Pancreas (tissue), 10 donors: ENCODE measurements at regions not wholly inside any gene's neighbourhood (a gene's known extent, or its start where the extent isn't known, plus 50 kb on each side); places are given as distances from the start of the nearest gene placed in this dataset.

Experiments
- ATAC-seq, 4 donors: fragments of 200-7000 bp; cut with Tn5 transposase; one replicate each; pipeline versions ENCODE4 v1.8.0 to v1.9.1; 2020; ENCODE audit warnings: mild to moderate bottlenecking in 4 of 4, moderate library complexity in 4 of 4
- DNase-seq, 6 donors: peaks; one replicate each; pipeline ENCODE4 v3.0.0-alpha.2; 2020
- FAIRE-seq: peaks from 2 replicates; lab custom pipeline; 2012; peaks lifted over from hg19 to GRCh38; lab: Jason Lieb, UNC
- H3K27ac ChIP-seq, 4 donors: fragments of 200-600 bp; sonication (generic); 1 replicate in 3 of 4; 2 replicates in 1 of 4; pipeline versions ENCODE4 v1.5.0 to v1.8.0; 2020
- H3K27me3 ChIP-seq, 4 donors: fragments of 200-600 bp; one replicate each; pipeline ENCODE4 v1.8.0; 2021
- H3K36me3 ChIP-seq, 3 donors: fragments of 200-600 bp; sonication (generic) in 1 of 3; one replicate each; pipeline versions ENCODE4 v1.5.0 to v1.8.0; 2020 to 2021
- H3K4me1 ChIP-seq, 3 donors: fragments of 200-600 bp; one replicate each; pipeline ENCODE4 v1.8.0; 2021
- H3K4me3 ChIP-seq, 4 donors: fragments of 200-600 bp; sonication (generic) in 2 of 4; one replicate each; pipeline versions ENCODE4 v1.5.0 to v1.8.0; 2020 to 2021
- H3K9me3 ChIP-seq, 4 donors: fragments of 200-600 bp; one replicate each; pipeline ENCODE4 v1.8.0; 2021
- WGBS, 2 donors: extraction: QIAGEN DNeasy Blood & Tissue Kit; methylation state at CpG; one replicate each; pipeline ENCODE4 v1.1.7; 2013; 5-methylcytosine and 5-hydroxymethylcytosine counted together
- intact Hi-C, 3 donors: fragments of 100-400 bp; cut with DNase I; formaldehyde crosslinking; loops; one replicate each; pipeline versions ENCODE4 v1.11.1 to v1.14.2; 2022
- TF ChIP-seq, protein P1 (sequence below), 4 donors: fragments of 200-600 bp; sonication (generic) in 3 of 4; IDR thresholded peaks; one replicate each; pipeline versions ENCODE4 v1.5.0 to v1.8.0; 2021; ENCODE audit warnings: antibody characterized with exemption in 4 of 4
- donor health status: healthy with polysubstance abuse.
- donor health status: DM: no; HTN: no; CAD: no; lungs with moderate emphysema.
- donor health status: DM: no; HTN: no; CAD: no.
- donor health status: control.
- donor health status: control.
- donor health status: Bipolar disorder and iron deficiency.
- donor health status: DM: yes; HTN: yes; CAD: no.
- donor health status: DM: no; HTN: no; CAD: no.
- donor health status: DM: no; HTN: no; CAD: no.
- donor health status: DM: yes; HTN: yes; CAD: no.

DNA sequence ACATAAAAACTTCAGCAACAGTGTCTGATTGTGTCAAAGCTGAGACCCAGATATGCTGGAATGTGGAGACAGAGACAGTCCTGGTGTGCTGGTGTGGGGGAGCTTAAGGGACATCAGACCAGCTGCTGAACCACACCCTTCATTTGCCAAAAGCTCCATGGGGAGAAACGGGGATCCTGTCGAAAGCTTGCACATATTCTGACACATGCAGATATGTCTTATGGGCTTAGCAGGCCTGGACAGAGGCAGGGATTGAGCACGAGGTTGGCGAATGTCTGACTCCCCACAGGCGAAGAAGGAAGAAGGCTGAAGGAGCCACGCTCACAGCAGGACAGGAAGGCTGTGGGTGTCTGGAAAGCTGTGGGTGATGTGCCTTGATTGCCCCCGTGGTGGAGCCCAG lies 72.1 kb upstream of the ACSL1 start:
- Histone ChIP-seq H3K36me3 (no peaks in the 10 kb centered on the region), H3K9me3 (no peaks in the 10 kb centered on the region), H3K4me1 (no peaks in the 10 kb centered on the region), H3K27ac (no peak overlapping the region), H3K27me3 (no peaks in the 10 kb centered on the region), H3K4me3 (no peak overlapping the region)
- DNase-seq (no peak), ATAC-seq (peak in 1 of 4 donors; percentile 36), FAIRE-seq (no peak)
- intact Hi-C loops: no loop called here
- 65 to 72% methylated on average over 7 of the region's 7 CpGs for WGBS, 2 donors
- TF ChIP-seq, protein P1, sequence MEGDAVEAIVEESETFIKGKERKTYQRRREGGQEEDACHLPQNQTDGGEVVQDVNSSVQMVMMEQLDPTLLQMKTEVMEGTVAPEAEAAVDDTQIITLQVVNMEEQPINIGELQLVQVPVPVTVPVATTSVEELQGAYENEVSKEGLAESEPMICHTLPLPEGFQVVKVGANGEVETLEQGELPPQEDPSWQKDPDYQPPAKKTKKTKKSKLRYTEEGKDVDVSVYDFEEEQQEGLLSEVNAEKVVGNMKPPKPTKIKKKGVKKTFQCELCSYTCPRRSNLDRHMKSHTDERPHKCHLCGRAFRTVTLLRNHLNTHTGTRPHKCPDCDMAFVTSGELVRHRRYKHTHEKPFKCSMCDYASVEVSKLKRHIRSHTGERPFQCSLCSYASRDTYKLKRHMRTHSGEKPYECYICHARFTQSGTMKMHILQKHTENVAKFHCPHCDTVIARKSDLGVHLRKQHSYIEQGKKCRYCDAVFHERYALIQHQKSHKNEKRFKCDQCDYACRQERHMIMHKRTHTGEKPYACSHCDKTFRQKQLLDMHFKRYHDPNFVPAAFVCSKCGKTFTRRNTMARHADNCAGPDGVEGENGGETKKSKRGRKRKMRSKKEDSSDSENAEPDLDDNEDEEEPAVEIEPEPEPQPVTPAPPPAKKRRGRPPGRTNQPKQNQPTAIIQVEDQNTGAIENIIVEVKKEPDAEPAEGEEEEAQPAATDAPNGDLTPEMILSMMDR (IDR thresholded peaks at IDR 0.05): no peak

DNA sequence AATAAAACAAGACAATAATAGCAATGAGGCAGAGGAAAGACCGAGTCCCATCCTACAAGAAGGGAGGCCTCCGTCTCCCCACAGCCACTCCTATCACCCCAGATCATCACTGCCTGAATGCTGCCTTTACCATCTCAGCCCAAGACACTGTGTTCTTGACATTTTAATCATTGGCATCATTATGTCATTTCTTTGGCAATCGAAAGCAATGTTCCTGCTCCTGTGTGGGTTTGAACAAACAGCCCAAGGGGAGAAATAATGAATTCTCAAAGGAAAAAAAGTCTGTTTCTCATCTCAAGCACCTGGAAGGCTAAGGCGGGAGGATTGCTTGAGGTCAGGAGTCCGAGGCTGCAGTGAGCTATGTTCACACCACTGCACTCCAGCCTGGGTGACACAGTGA lies 73.0 kb upstream of the ACSL1 start:
- H3K27me3 ChIP-seq: no peaks in the 10 kb centered on the region
- TF ChIP-seq, protein P1 (IDR thresholded peaks at IDR 0.05): no peak
- WGBS, 2 donors: 82% methylated on average over 5 of the region's 5 CpGs
- H3K9me3 ChIP-seq: no peaks in the 10 kb centered on the region
- H3K4me1 ChIP-seq: no peaks in the 10 kb centered on the region
- no peaks in the 10 kb centered on the region for H3K36me3 ChIP-seq
- H3K27ac ChIP-seq: no peak overlapping the region
- no peak for FAIRE-seq
- DNase-seq: no peak
- no peak overlapping the region for H3K4me3 ChIP-seq
- no peak for ATAC-seq
- intact Hi-C loops: no loop called here

DNA sequence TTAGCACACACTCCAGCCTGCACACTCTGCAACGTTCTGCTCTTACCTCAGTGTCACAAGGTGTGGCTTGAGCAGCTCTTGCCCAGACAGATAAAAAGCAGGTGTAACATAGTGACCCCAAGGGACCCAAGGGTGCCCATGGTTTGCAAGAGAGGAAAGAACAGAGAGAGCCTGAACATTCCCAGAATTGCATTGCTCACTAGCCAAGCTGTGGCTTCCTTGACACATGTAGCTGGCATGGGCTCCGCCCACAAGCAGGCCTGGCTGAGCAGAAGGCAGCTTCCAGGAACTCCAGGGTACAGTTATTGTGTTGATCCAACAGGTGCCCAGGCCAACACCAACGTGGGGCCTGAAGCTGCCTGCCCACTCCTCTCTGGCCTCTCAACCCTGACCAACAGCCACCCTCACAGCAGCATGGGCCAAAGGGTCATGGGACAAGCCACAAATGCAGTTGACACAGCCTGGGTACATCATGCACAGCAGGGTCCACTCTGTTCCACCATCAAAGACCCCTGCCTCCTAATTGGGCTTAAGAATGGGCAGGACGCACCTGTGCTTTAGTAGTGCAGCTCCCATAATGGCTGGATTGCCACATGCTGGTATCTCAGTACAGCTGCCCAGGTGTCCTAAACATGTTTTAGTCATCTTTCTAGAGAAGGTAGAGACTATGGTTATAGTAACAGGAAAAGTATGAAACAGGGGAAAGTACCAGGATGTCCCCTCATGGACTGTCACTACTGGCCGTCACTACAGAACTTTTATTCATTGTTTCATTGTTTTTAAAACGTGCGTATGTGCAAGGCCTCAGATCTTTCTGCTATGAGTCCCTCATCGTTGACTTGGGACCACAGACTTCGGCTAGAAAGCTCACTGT lies 73.7 kb upstream of the ACSL1 start:
- no peaks in the 10 kb centered on the region for H3K36me3 ChIP-seq
- no peaks in the 10 kb centered on the region for H3K9me3 ChIP-seq
- intact Hi-C loops: no loop called here
- H3K27ac ChIP-seq: no peak overlapping the region
- DNase-seq (peak in 5 of 6 donors; percentile 14 to 70 (median 53)), FAIRE-seq (no peak), ATAC-seq (peak in 3 of 4 donors; percentile 84 to 94 (median 85))
- WGBS, 2 donors: 76 to 79% methylated on average over 9 of the region's 9 CpGs
- TF ChIP-seq, protein P1 (IDR thresholded peaks at IDR 0.05): no peak
- no peaks in the 10 kb centered on the region for H3K27me3 ChIP-seq
- H3K4me1 ChIP-seq: no peaks in the 10 kb centered on the region
- no peak overlapping the region for H3K4me3 ChIP-seq

DNA sequence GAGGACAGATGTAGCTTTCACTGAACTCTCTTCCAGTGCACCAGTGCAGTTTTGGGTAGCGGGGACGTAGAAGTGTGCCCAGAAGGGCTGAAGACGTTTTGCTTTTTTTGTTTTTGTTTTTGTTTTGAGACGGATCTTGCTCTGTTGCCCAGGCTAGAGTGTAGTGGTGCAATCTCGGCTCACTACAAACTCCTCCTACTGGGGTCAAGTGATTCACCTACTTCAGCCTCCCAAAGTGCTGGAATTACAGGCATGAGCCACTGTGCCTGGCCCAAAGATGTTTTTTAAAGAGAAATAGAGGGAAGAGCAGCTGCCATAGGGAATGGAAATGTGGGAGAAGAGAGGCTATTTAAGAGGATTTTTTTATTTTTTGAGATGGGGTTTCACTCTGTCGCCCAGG lies 74.4 kb upstream of the ACSL1 start:
- Histone ChIP-seq H3K4me3 (no peak overlapping the region), H3K36me3 (no peaks in the 10 kb centered on the region), H3K27ac (no peak overlapping the region), H3K9me3 (no peaks in the 10 kb centered on the region), H3K4me1 (no peaks in the 10 kb centered on the region), H3K27me3 (no peaks in the 10 kb centered on the region)
- intact Hi-C loops: no loop called here
- ATAC-seq (no peak), FAIRE-seq (no peak), DNase-seq (no peak)
- TF ChIP-seq, protein P1 (IDR thresholded peaks at IDR 0.05): no peak
- WGBS, 2 donors: 81 to 91% methylated on average over 6 of the region's 6 CpGs

DNA sequence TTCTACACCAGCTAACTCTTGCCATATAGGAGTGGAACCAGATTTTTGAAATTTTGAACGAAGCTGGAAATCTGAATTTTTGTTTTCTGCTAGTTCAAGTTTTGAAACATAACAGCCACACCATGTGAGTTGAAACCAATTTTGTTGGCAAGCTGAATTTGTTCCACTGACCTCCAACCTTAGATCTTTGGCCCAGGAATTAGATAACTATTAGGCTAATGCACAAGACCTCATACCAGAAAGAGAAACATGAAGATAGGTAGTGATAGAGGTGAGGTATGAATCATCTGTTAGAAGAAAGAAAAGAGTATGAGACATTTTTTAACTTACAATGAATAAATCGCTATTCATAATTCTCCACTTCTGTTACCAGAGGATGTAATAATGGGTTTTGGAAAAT lies 76.8 kb upstream of the ACSL1 start:
- TF ChIP-seq, protein P1 (IDR thresholded peaks at IDR 0.05): no peak
- Histone ChIP-seq H3K9me3 (no peaks in the 10 kb centered on the region), H3K36me3 (no peaks in the 10 kb centered on the region), H3K4me1 (no peaks in the 10 kb centered on the region), H3K4me3 (no peak overlapping the region), H3K27ac (no peak overlapping the region), H3K27me3 (no peaks in the 10 kb centered on the region)
- DNase-seq (no peak), ATAC-seq (no peak), FAIRE-seq (no peak)
- WGBS, 2 donors: 74 to 86% methylated on average over 2 of the region's 2 CpGs
- intact Hi-C loops: no loop called here
